Stimulated activated CD8-positive, alpha-beta memory T cell treated with anti-CD3 and anti-CD28 coated beads, Interleukin-15, amount 100 ng/mL, for 1 hour (primary cell): ENCODE measurements at regions not wholly inside any gene's neighbourhood (a gene's known extent, or its start where the extent isn't known, plus 50 kb on each side); places are given as distances from the start of the nearest gene placed in this dataset.
"Not testable (repeated sequence)": the region's sequence is repeated elsewhere in the genome, so short reads cannot be mapped to it uniquely, and the experiment has no call there.

Source experiments
- DNase-seq: peaks from one replicate; pipeline ENCODE4 v3.0.0-alpha.2; 2020; ENCODE audit warnings: low read depth

- DNase-seq = no peak
Measured at GRCh38 chr18:37836071-37836970, 270.7 kb upstream of the CELF4 start.

- not testable (repeated sequence) for DNase-seq
Measured at GRCh38 chr18:37832010-37832695, 266.6 kb upstream of the CELF4 start.

- no peak for DNase-seq
Measured at GRCh38 chr18:37812961-37813360, 247.4 kb upstream of the CELF4 start.

- DNase-seq = no peak
Measured at GRCh38 chr18:37805773-37806404, 240.3 kb upstream of the CELF4 start.

GRCh38 chr18:37796823-37797349 lies 231.3 kb upstream of the CELF4 start:
- no peak for DNase-seq

- DNase-seq = no peak
Measured at GRCh38 chr18:37787452-37787851, 221.9 kb upstream of the CELF4 start.

- no peak for DNase-seq
Measured at GRCh38 chr18:37783771-37784170, 218.2 kb upstream of the CELF4 start.

- DNase-seq = no peak
Measured at GRCh38 chr18:37779220-37779619, 213.6 kb upstream of the CELF4 start.

GRCh38 chr18:37778417-37779165 lies 213.0 kb upstream of the CELF4 start:
- DNase-seq = no peak

- DNase-seq = no peak
Measured at GRCh38 chr18:37769826-37770225, 204.2 kb upstream of the CELF4 start.

- DNase-seq = no peak
Measured at GRCh38 chr18:37764541-37765288, 199.1 kb upstream of the CELF4 start.

- DNase-seq = no peak
Measured at GRCh38 chr18:37762076-37762621, 196.6 kb upstream of the CELF4 start.

- no peak for DNase-seq
Measured at GRCh38 chr18:37754141-37754540, 188.5 kb upstream of the CELF4 start.

GRCh38 chr18:37742436-37742835 lies 176.8 kb upstream of the CELF4 start:
- no peak for DNase-seq

- DNase-seq = no peak
Measured at GRCh38 chr18:37741032-37741623, 175.5 kb upstream of the CELF4 start.

GRCh38 chr18:37734406-37734805 lies 168.8 kb upstream of the CELF4 start:
- no peak for DNase-seq

GRCh38 chr18:37729716-37730115 lies 164.1 kb upstream of the CELF4 start:
- no peak for DNase-seq

- DNase-seq = no peak
Measured at GRCh38 chr18:37724206-37724605, 158.6 kb upstream of the CELF4 start.

- DNase-seq = no peak
Measured at GRCh38 chr18:37721544-37722522, 156.2 kb upstream of the CELF4 start.
